ENCODE measurements at regions not wholly inside any gene's neighbourhood (a gene's known extent, or its start where the extent isn't known, plus 50 kb on each side); places are given as distances from the start of the nearest gene placed in this dataset.

DNA sequence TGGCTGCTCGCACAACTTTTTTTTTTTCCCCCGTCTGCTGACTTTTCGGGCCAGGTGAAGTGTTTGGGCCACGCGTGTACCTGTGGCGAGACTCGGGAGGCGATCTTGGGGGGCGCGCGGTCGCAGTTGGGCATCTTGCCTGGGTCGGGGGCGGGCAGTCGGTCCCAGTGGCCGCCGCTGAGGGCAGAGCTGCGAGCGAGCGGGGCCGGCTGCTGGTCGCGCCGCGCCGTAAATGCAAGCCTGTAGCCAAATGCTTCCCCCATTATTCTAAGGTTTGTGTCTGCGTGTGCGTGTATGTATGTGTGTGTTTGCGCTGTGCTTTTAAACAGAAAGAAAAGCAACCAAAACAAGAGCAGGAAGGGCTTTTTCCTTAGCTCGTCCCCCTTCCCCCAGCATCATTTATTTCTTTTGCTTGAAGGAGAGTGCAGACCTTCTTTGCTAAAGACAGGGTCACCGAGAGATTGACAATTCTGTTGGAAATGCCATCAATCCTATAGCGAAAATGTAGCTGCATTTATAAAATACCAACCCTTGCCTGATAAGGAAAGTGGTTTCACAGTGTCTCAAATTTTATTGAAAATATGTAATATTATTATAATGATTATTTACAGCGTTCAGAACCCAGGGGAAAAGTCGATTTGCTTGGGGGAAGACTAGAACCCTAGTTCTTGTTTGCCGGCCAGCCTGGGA is 143.2 kb upstream of the ZNF536 start:
- CTCF ChIA-PET: no interaction called here
- no peak overlapping the region for H3K27ac ChIP-seq (ENCODE audit: low read depth, low read length, poor library complexity, severe bottlenecking)
- H3K36me3 ChIP-seq (ENCODE audit: insufficient read depth, low read length, poor library complexity, severe bottlenecking): no peaks in the 10 kb centered on the region
- H3K4me3 ChIP-seq (ENCODE audit: low read depth, low read length, poor library complexity, severe bottlenecking): peak overlapping the region; percentile 63
- intact Hi-C loops (cut with micrococcal nuclease; ENCODE audit: unreplicated experiment): loop anchor here (1.0 to 5.0 kb wide), 2 partner anchors 178 to 421 kb away; no protein-coding TSS in a partner anchor
- H3K9me3 ChIP-seq (ENCODE audit: low read depth, low read length, poor library complexity, severe bottlenecking): no peaks in the 10 kb centered on the region
- no TSS peak for BruUV-seq (replicated peaks)
- POLR2A ChIA-PET (ENCODE audit: low non-redundant PET): no interaction called here
- no peak for DNase-seq (ENCODE audit: low spot score)
- peaks cover 18% of the 10 kb centered on the region for H3K4me1 ChIP-seq (ENCODE audit: insufficient read depth, low read length, poor library complexity, severe bottlenecking)
- H3K27me3 ChIP-seq (replicated peaks; ENCODE audit: insufficient read depth, low read depth, low read length, poor library complexity): peaks cover 52% of the 10 kb centered on the region
- no peak for TF ChIP-seq EZH2 (IDR thresholded peaks at IDR 0.05; ENCODE audit: borderline replicate concordance, low read depth, low read length, poor library complexity, severe bottlenecking)

DNA sequence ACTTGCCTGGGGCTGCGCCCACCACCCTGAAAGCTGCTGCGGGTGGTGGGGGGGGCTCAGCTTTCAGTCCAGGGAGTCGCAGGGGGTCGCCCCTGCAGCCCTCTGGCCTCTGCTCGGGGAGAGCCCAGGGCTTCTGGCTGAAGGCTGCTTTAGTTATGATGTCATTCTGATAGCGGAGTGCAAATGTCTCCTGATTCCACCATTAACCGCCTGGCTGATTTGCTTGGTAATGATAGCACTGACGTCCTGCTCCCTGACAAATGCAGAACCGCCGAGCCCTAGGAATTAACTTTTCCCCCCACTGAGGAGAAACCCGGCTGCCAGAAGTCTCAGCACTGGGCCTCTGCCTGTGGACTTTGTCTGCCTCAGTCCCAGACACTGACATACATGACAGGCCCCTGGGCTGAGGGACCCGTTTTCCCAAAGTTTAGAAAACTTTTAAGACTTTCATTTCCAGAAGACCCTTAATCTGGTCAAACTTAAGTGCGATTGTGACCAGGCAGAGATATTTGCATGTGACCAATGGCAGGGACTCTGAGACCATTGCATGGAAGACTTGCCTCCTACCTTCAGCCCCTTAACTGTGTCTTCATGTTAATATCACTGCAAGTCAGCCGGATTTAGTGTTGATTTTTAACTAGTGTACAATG is 142.5 kb upstream of the ZNF536 start:
- no peak for TF ChIP-seq EZH2 (IDR thresholded peaks at IDR 0.05; ENCODE audit: borderline replicate concordance, low read depth, low read length, poor library complexity, severe bottlenecking)
- TF ChIP-seq, protein P1, sequence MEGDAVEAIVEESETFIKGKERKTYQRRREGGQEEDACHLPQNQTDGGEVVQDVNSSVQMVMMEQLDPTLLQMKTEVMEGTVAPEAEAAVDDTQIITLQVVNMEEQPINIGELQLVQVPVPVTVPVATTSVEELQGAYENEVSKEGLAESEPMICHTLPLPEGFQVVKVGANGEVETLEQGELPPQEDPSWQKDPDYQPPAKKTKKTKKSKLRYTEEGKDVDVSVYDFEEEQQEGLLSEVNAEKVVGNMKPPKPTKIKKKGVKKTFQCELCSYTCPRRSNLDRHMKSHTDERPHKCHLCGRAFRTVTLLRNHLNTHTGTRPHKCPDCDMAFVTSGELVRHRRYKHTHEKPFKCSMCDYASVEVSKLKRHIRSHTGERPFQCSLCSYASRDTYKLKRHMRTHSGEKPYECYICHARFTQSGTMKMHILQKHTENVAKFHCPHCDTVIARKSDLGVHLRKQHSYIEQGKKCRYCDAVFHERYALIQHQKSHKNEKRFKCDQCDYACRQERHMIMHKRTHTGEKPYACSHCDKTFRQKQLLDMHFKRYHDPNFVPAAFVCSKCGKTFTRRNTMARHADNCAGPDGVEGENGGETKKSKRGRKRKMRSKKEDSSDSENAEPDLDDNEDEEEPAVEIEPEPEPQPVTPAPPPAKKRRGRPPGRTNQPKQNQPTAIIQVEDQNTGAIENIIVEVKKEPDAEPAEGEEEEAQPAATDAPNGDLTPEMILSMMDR (conservative IDR thresholded peaks at IDR 0.05; ENCODE audit: low read depth, low read length): no peak
- no peaks in the 10 kb centered on the region for H3K36me3 ChIP-seq (ENCODE audit: insufficient read depth, low read length, poor library complexity, severe bottlenecking)
- no peak overlapping the region for H3K4me3 ChIP-seq (ENCODE audit: low read depth, low read length, poor library complexity, severe bottlenecking)
- DNase-seq (ENCODE audit: low spot score): no peak
- no TSS peak for BruUV-seq (replicated peaks)
- H3K27me3 ChIP-seq (replicated peaks; ENCODE audit: insufficient read depth, low read depth, low read length, poor library complexity): peaks cover 50% of the 10 kb centered on the region
- no peak overlapping the region for H3K27ac ChIP-seq (ENCODE audit: low read depth, low read length, poor library complexity, severe bottlenecking)
- H3K9me3 ChIP-seq (ENCODE audit: low read depth, low read length, poor library complexity, severe bottlenecking): no peaks in the 10 kb centered on the region
- intact Hi-C loops (cut with micrococcal nuclease; ENCODE audit: unreplicated experiment): loop anchor here (5.0 kb wide), 1 partner anchor 178 kb away; no protein-coding TSS in a partner anchor
- ChIA-PET POLR2A (ENCODE audit: low non-redundant PET) (no interaction called here), CTCF (no interaction called here)
- H3K4me1 ChIP-seq (ENCODE audit: insufficient read depth, low read length, poor library complexity, severe bottlenecking): peaks cover 18% of the 10 kb centered on the region

DNA sequence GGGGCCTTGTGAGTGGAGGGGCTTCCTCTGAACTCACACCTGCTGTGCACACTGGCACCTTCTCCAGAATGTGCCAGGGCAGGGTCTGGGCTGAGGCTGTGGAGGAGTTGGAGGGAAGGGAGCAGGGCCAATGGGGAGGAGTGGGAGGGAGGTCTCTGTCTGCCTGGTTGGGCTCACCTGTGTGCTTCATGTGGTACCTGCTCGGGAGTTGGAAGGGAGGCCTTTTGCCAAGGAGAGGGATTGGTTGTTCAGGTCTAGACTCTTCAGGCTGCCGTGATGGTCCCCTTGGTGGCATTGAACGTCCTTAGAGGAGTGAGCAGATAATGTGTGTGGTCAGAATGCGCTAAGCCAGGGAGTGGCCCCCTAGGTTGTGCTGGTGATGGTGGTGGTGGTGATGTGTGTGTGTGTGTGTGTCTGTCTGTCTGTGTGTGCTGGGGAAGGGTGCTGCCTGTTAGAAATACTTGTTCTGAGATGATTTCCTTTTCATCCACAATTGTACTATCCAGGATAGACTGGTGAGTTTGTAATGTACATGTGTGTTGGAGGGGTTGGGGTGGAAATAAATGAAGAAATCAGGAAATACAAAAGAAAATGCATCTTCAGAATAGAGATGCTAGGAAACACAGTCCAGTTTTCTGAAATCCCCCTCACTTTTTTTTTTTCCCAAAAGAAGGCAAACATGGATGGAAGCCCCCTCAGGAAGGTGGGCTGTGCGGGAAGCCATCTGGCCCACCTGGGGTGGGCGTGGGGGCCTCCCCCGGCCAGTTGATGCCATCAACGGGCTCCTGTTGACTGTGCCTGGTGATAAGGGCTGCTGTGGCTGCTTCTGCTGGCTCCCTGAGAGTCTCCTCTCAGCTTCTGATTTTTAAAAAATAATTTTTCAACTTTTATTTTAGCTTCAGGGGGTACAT is 140.5 kb upstream of the ZNF536 start:
- Histone ChIP-seq H3K4me3 (ENCODE audit: low read depth, low read length, poor library complexity, severe bottlenecking) (no peak overlapping the region), H3K27ac (ENCODE audit: low read depth, low read length, poor library complexity, severe bottlenecking) (no peak overlapping the region), H3K27me3 (replicated peaks; ENCODE audit: insufficient read depth, low read depth, low read length, poor library complexity) (peaks cover 39% of the 10 kb centered on the region), H3K9me3 (ENCODE audit: low read depth, low read length, poor library complexity, severe bottlenecking) (no peaks in the 10 kb centered on the region), H3K36me3 (ENCODE audit: insufficient read depth, low read length, poor library complexity, severe bottlenecking) (no peaks in the 10 kb centered on the region), H3K4me1 (ENCODE audit: insufficient read depth, low read length, poor library complexity, severe bottlenecking) (peaks cover 10% of the 10 kb centered on the region)
- ChIA-PET POLR2A (ENCODE audit: low non-redundant PET) (no interaction called here), CTCF (no interaction called here)
- TF ChIP-seq, protein P1 (conservative IDR thresholded peaks at IDR 0.05; ENCODE audit: low read depth, low read length): no peak
- no peak for TF ChIP-seq EZH2 (IDR thresholded peaks at IDR 0.05; ENCODE audit: borderline replicate concordance, low read depth, low read length, poor library complexity, severe bottlenecking)
- no peak for DNase-seq (ENCODE audit: low spot score)
- intact Hi-C loops (cut with micrococcal nuclease; ENCODE audit: unreplicated experiment): no loop called here
- no TSS peak for BruUV-seq (replicated peaks)
